MCF 10A (cell line): ENCODE measurements at regions not wholly inside any gene's neighbourhood (a gene's known extent, or its start where the extent isn't known, plus 50 kb on each side); places are given as distances from the start of the nearest gene placed in this dataset.

ENCODE experiments used
- BruUV-seq: library from RNA; stranded (reverse); fragments of 400-500 nt; replicated peaks from 2 replicates; lab custom pipeline; 2021; lab: Mats Ljungman, UMichigan
- CTCF ChIA-PET: fragments of 300-600 bp; sonication (Branson Sonifier 250); formaldehyde crosslinking; extraction: SDS; loops from one replicate; lab custom pipeline; 2021; ENCODE audit warnings: antibody characterized with exemption, inconsistent platforms; lab: Yijun Ruan, JAX
- POLR2A ChIA-PET: fragments of 300-600, 350-650 bp; sonication (Branson Sonifier 250); formaldehyde crosslinking; extraction: SDS; loops from one replicate; lab custom pipeline; 2020; ENCODE audit warnings: antibody characterized with exemption, inconsistent platforms; lab: Yijun Ruan, JAX
- DNase-seq: peaks from one replicate; pipeline ENCODE4 v3.0.0-alpha.2; 2018; ENCODE audit not compliant: unreplicated experiment
- H3K27ac Mint-ChIP-seq: one replicate; pipeline ENCODE4 v1.8.0; 2022; ENCODE audit warnings: mild to moderate bottlenecking, low read depth, mixed read lengths; ENCODE audit not compliant: unreplicated experiment
- H3K27me3 Mint-ChIP-seq: one replicate; pipeline ENCODE4 v1.8.0; 2022; ENCODE audit warnings: mixed read lengths; ENCODE audit not compliant: insufficient read depth, unreplicated experiment
- H3K36me3 Mint-ChIP-seq: one replicate; pipeline ENCODE4 v1.8.0; 2022; ENCODE audit warnings: mild to moderate bottlenecking, moderate library complexity, mixed read lengths; ENCODE audit not compliant: insufficient read depth, unreplicated experiment
- H3K4me1 Mint-ChIP-seq: one replicate; pipeline ENCODE4 v1.8.0; 2022; ENCODE audit warnings: mixed read lengths; ENCODE audit not compliant: insufficient read depth, unreplicated experiment
- H3K4me3 Mint-ChIP-seq: one replicate; pipeline ENCODE4 v1.8.0; 2022; ENCODE audit warnings: mild to moderate bottlenecking, moderate library complexity, mixed read lengths; ENCODE audit not compliant: unreplicated experiment
- H3K9me3 Mint-ChIP-seq: one replicate; pipeline ENCODE4 v1.8.0; 2022; ENCODE audit warnings: mixed read lengths; ENCODE audit not compliant: unreplicated experiment
- CTCF ChIP-seq: fragments of 200-600 bp; IDR thresholded peaks from one replicate; pipeline ENCODE4 v1.8.0; 2022; ENCODE audit warnings: antibody characterized with exemption, mild to moderate bottlenecking; ENCODE audit not compliant: unreplicated experiment
- intact Hi-C: fragments of 100-400 bp; cut with micrococcal nuclease; formaldehyde crosslinking; loops from 2 replicates; pipeline ENCODE4 v1.14.1; 2022

- H3K9me3 Mint-ChIP-seq, result no peaks in the 10 kb centered on the region
- H3K36me3 Mint-ChIP-seq, result no peaks in the 10 kb centered on the region
- no peak for TF ChIP-seq CTCF
- no peak for DNase-seq
- H3K27ac Mint-ChIP-seq, result no peak overlapping the region
- CTCF ChIA-PET, result interaction anchor here (0.6 to 1.1 kb wide), 2 partner anchors 9 to 70 kb away, joined by 3 read pairs; no protein-coding TSS in a partner anchor
- H3K4me1 Mint-ChIP-seq, result no peaks in the 10 kb centered on the region
- POLR2A ChIA-PET, result no interaction called here
- no TSS peak for BruUV-seq
- peaks cover 75% of the 10 kb centered on the region for H3K27me3 Mint-ChIP-seq
- H3K4me3 Mint-ChIP-seq, result no peak overlapping the region
- intact Hi-C loops, result no loop called here
These were observed 76.2 kb upstream of the UNC5B start for GRCh38 chr10:71136036-71136721.

DNA sequence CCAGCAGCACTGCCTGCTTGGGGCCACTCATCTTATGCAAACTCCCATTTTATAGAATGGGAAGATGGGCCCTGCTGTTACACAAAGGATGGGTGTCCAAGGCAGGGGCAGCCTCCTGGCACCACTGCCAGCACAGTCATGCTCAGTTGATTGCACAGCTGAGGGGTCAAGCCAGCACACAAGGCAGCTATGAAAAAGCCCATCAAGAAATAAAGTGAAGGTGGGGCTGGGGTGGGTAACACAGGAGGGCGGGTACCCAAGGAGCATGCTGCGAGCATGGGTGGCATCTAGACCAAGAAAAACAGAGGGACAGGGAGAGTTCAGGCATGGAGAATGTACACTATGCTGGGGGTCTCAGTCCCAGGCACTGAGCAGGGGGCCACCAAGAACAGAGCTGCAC is 74.7 kb upstream of the UNC5B start:
- peaks cover 75% of the 10 kb centered on the region for H3K27me3 Mint-ChIP-seq
- no peaks in the 10 kb centered on the region for H3K36me3 Mint-ChIP-seq
- POLR2A ChIA-PET, result no interaction called here
- H3K9me3 Mint-ChIP-seq, result no peaks in the 10 kb centered on the region
- BruUV-seq, result no TSS peak
- intact Hi-C loops, result no loop called here
- no peak overlapping the region for H3K27ac Mint-ChIP-seq
- no peak overlapping the region for H3K4me3 Mint-ChIP-seq
- H3K4me1 Mint-ChIP-seq, result no peaks in the 10 kb centered on the region
- no peak for DNase-seq
- CTCF ChIA-PET, result interaction anchor here (1.1 kb wide), 1 partner anchor 68 kb away, joined by 3 read pairs; no protein-coding TSS in a partner anchor
- TF ChIP-seq CTCF, result no peak

DNA sequence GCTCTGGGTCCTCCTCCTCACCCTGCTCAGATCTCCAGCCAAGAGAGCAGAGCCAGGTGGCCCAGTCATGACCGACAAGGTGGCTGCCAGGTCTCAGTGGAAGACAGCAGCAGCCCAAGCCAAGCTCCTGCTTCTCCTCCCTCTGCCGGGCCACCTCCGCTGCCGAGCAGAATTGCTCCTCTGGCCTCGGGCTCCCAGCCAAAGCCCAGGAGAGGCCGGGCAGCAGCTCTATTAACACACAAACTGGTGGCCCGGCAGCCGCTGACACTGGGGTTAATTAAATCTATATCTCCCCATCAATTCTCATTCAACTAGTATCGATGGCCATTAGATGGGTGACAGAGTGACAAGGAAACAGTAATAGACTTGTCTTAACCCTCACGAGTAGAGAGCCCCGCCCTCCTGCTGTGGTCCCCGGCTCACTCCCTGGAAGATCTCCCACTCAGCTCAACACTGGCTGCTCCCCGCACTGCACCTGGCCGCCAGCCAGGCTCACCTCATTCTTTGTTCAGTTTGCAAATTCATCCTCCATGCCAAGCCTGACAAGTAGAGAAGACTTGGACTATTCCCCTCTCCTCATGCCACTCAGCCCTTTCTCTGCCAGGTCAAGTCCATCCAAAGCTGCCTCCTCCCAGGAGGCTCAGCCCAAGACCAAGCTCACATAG is 74.1 kb upstream of the UNC5B start:
- no peak for TF ChIP-seq CTCF
- Mint-ChIP-seq H3K4me3 (no peak overlapping the region), H3K9me3 (no peaks in the 10 kb centered on the region), H3K27ac (no peak overlapping the region), H3K4me1 (no peaks in the 10 kb centered on the region), H3K27me3 (peaks cover 73% of the 10 kb centered on the region), H3K36me3 (no peaks in the 10 kb centered on the region)
- POLR2A ChIA-PET, result no interaction called here
- DNase-seq, result peak; percentile 6
- intact Hi-C loops, result no loop called here
- CTCF ChIA-PET, result no interaction called here
- no TSS peak for BruUV-seq

DNA sequence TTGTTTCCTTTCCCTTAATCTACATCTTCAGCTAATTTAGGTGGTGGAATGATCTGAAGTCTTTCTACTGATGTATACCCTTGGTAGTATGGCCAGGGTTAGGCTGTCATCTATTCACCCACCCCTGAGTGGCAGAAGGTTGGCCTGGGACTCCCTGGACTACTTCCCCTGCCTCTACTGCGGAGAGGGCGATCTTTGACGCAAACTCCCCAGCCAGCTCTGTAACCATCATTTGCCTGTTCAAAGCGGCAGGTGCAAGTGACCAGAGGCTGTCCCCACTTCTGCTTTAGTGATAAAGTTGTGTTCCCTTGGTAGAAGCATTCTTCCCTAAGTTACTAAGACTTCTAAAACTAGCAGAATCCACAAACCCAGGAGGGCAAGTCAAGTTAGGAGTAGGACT is 70.8 kb upstream of the UNC5B start:
- Mint-ChIP-seq H3K27ac (no peak overlapping the region), H3K27me3 (peaks cover 52% of the 10 kb centered on the region), H3K36me3 (no peaks in the 10 kb centered on the region), H3K4me1 (no peaks in the 10 kb centered on the region), H3K4me3 (no peak overlapping the region), H3K9me3 (no peaks in the 10 kb centered on the region)
- no peak for TF ChIP-seq CTCF
- ChIA-PET CTCF (interaction anchor here (0.7 to 0.9 kb wide), 2 partner anchors 25 to 657 kb away, joined by 3 read pairs; no protein-coding TSS in a partner anchor), POLR2A (no interaction called here)
- BruUV-seq, result no TSS peak
- no peak for DNase-seq
- intact Hi-C loops, result no loop called here
